ENCODE measurements at regions not wholly inside any gene's neighbourhood (a gene's known extent, or its start where the extent isn't known, plus 50 kb on each side); places are given as distances from the start of the nearest gene placed in this dataset.

DNA sequence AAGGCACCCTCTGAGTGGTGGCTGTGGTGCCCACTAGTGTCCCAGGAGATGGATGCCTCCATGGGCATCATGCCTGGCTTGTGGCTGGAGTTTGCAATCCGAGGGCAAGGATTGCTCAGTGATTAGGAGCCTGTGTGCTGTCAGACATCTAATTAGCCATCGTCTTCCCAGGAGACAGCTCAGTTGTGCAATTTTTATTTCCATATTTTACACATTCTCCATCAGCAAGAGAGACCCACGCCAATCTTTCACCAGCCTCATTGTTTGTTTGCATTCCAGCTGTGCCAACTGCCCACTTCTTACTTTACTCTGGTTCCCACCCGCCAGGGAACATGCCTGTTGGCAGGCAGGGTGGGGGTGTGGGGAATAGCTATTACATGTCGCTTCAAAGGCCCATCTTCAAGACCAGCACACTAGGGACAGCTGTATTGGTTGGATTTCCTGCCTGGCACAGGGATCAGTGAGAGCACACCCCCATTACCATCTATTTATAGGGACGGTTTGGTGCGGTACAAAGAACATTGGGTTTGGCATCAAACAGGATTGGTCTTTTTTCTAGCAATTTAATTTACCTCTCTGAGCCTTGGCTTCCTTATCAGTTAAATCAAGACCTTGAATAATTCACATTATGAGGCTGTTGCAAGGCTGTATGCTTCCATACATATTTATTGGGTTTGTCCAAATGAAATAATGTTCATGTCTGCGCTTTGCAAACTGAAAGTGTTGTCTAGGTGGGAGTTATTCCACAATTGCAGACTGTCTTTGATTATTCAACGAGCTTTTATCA is 80.7 kb upstream of the NAV2 start:
- TF ChIP-seq, protein P1, sequence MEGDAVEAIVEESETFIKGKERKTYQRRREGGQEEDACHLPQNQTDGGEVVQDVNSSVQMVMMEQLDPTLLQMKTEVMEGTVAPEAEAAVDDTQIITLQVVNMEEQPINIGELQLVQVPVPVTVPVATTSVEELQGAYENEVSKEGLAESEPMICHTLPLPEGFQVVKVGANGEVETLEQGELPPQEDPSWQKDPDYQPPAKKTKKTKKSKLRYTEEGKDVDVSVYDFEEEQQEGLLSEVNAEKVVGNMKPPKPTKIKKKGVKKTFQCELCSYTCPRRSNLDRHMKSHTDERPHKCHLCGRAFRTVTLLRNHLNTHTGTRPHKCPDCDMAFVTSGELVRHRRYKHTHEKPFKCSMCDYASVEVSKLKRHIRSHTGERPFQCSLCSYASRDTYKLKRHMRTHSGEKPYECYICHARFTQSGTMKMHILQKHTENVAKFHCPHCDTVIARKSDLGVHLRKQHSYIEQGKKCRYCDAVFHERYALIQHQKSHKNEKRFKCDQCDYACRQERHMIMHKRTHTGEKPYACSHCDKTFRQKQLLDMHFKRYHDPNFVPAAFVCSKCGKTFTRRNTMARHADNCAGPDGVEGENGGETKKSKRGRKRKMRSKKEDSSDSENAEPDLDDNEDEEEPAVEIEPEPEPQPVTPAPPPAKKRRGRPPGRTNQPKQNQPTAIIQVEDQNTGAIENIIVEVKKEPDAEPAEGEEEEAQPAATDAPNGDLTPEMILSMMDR (IDR thresholded peaks at IDR 0.05) = no peak
- DNase-seq = no peak
- 100% methylated on average over 2 of the region's 9 CpGs for WGBS (ENCODE audit: insufficient coverage)
- peaks cover 27% of the 10 kb centered on the region for H3K4me1 Mint-ChIP-seq
- Histone ChIP-seq H3K4me2 (replicated peaks; ENCODE audit: extremely low read depth, low read length, poor library complexity, severe bottlenecking) (no peak overlapping the region), H3K9me3 (replicated peaks in 1 of 2; ENCODE audit: control insufficient read depth in 1 of 2, insufficient read depth in 1 of 2, low read length in 2 of 2) (peaks cover 2 to 6% of the 10 kb centered on the region in 2 donors), H2AFZ (ENCODE audit: insufficient read depth, low read depth, low read length, poor library complexity, severe bottlenecking) (peak overlapping the region; percentile 16), H3K36me3 (replicated peaks in 1 of 2; ENCODE audit: control insufficient read depth in 1 of 2, insufficient read depth in 2 of 2, low read length in 2 of 2) (no peaks in the 10 kb centered on the region), H4K20me1 (ENCODE audit: insufficient read depth, low read length) (no peaks in the 10 kb centered on the region), H3K4me1 (ENCODE audit: control insufficient read depth in 1 of 2, insufficient read depth in 2 of 2, low read length in 2 of 2) (peaks cover 9 to 22% of the 10 kb centered on the region in 2 donors), H3K27me3 (ENCODE audit: control insufficient read depth in 2 of 2, insufficient read depth in 2 of 2, low read length in 2 of 2) (no peaks in the 10 kb centered on the region), H3K9ac (ENCODE audit: insufficient read depth, low read length, poor library complexity, severe bottlenecking) (no peak overlapping the region), H3K79me2 (ENCODE audit: insufficient read depth, low read length) (no peaks in the 10 kb centered on the region), H3K27ac (ENCODE audit: low read depth in 1 of 2, low read length in 2 of 2) (no peak overlapping the region), H3K4me3 (replicated peaks in 1 of 3; ENCODE audit: low read depth in 2 of 3, low read length in 3 of 3) (no peak overlapping the region)
- H3K27me3 Mint-ChIP-seq (ENCODE audit: low read depth in 3 of 3) = peaks cover 2 to 10% (median 2%) of the 10 kb centered on the region in 3 donors
- H3K36me3 Mint-ChIP-seq = no peaks in the 10 kb centered on the region
- H3K27ac Mint-ChIP-seq = peak overlapping the region in 1 of 7 donors; percentile 10
- H3K9me3 Mint-ChIP-seq = peaks cover 3 to 27% (median 12%) of the 10 kb centered on the region in 7 donors
- H3K4me3 Mint-ChIP-seq = no peak overlapping the region
- intact Hi-C loops (cut with micrococcal nuclease) = no loop called here

DNA sequence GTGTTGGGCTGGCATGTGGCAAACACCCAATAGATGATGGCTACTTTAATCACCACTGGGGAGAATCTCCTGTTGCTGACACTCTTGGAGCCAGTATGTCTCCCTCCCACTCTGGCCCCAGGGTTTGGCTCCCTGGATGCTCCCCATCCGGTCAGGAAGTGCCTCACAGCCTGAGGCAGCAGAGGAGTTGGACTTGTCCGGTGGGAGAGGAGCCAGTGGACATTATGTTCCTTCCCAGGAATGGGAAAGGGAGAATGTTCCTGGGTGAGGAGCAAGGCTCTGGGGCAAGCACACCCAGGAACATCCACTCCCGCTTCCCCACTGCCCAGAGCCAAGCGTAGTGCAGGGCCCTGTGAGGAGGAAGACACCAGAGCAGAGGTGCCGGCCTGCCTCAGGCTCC is 84.6 kb upstream of the NAV2 start:
- Histone ChIP-seq H3K27ac (ENCODE audit: low read depth in 1 of 2, low read length in 2 of 2) (no peak overlapping the region), H3K4me1 (ENCODE audit: control insufficient read depth in 1 of 2, insufficient read depth in 2 of 2, low read length in 2 of 2) (peaks cover 22 to 42% of the 10 kb centered on the region in 2 donors), H3K4me3 (replicated peaks in 1 of 3; ENCODE audit: low read depth in 2 of 3, low read length in 3 of 3) (no peak overlapping the region), H2AFZ (ENCODE audit: insufficient read depth, low read depth, low read length, poor library complexity, severe bottlenecking) (no peak overlapping the region), H3K4me2 (replicated peaks; ENCODE audit: extremely low read depth, low read length, poor library complexity, severe bottlenecking) (no peak overlapping the region), H3K9me3 (replicated peaks in 1 of 2; ENCODE audit: control insufficient read depth in 1 of 2, insufficient read depth in 1 of 2, low read length in 2 of 2) (peaks cover 0 to 6% of the 10 kb centered on the region in 2 donors), H3K79me2 (ENCODE audit: insufficient read depth, low read length) (no peaks in the 10 kb centered on the region), H3K27me3 (ENCODE audit: control insufficient read depth in 2 of 2, insufficient read depth in 2 of 2, low read length in 2 of 2) (no peaks in the 10 kb centered on the region), H3K9ac (ENCODE audit: insufficient read depth, low read length, poor library complexity, severe bottlenecking) (no peak overlapping the region), H4K20me1 (ENCODE audit: insufficient read depth, low read length) (no peaks in the 10 kb centered on the region), H3K36me3 (replicated peaks in 1 of 2; ENCODE audit: control insufficient read depth in 1 of 2, insufficient read depth in 2 of 2, low read length in 2 of 2) (no peaks in the 10 kb centered on the region)
- H3K4me1 Mint-ChIP-seq = peaks cover 49% of the 10 kb centered on the region
- peaks cover 0 to 2% of the 10 kb centered on the region in 2 donors for H3K36me3 Mint-ChIP-seq
- H3K9me3 Mint-ChIP-seq = peaks cover 0 to 18% (median 1%) of the 10 kb centered on the region in 7 donors
- intact Hi-C loops (cut with micrococcal nuclease) = no loop called here
- H3K27me3 Mint-ChIP-seq (ENCODE audit: low read depth in 3 of 3) = peaks cover 2 to 10% (median 2%) of the 10 kb centered on the region in 3 donors
- H3K4me3 Mint-ChIP-seq = no peak overlapping the region
- H3K27ac Mint-ChIP-seq = peak overlapping the region in 3 of 7 donors; percentile 3 to 54 (median 50)
- 100% methylated on average over 1 of the region's 5 CpGs for WGBS (ENCODE audit: insufficient coverage)
- TF ChIP-seq, protein P1 (IDR thresholded peaks at IDR 0.05) = no peak
- no peak for DNase-seq
